Amygdala (tissue), 56 donors: ENCODE measurements at regions not wholly inside any gene's neighbourhood (a gene's known extent, or its start where the extent isn't known, plus 50 kb on each side); places are given as distances from the start of the nearest gene placed in this dataset.
"Not testable (repeated sequence)": the region's sequence is repeated elsewhere in the genome, so short reads cannot be mapped to it uniquely, and the experiment has no call there.

Experiments used
- DNase-seq, 56 donors: peaks; one replicate each; lab custom pipeline; 2025; lab: John Stamatoyannopoulos, UW

DNA sequence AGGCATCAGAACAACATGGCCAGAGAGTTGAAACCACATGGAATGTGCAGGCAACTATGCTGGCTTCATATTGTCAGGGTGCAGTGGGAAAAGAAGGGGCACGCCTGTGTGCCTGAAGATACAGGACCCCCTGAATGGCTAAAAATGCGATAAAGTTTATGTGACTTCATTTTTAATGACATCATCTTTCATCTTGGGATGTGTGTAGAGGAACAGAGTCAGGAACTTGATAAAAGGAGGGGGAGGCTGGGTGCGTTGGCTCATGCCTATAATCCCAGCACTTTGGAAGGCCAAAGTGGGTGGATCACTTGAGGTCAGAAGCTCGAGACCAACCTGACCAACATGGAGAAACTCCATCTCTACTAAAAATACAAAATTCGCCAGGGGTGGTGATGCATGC, 872.6 kb downstream of the TDRD15 start:
- DNase-seq = no peak

DNA sequence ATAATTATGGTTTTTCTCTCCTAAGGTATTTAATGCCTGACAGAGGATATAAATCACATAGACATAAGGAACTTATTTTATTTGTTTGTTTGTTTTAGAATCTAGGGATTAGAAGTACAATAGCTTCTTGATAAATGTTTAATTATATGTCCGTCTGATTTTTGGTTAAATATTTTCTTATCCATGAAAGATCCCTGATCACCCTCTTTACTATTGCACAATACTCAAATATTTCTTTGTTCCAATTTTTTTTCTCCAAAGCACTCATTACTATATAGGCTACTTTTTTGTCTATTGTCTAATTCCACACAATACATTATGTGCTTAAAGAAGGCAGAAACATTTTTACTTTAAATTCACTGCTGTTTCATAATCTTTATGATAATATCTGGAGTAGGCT, 875.8 kb downstream of the TDRD15 start:
- DNase-seq = no peak

DNA sequence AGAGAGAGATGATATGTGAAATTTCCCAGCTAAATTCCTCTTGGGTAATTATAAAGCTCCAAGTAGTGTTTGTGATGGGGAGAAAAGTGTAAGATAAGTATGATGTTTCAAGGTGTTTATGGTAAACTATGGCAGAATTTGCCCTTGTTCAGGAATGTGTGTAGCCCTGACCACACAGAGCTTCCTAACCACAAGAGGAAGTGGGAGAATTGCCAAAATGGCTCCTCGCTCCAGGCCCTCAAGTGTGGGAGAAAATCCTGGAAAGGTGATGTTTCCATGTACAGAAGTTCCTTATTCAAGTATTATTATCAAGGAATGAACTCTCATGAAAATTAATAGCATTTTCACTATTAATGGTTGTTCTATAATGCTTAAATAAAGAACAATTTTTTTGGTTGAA, 878.3 kb downstream of the TDRD15 start:
- DNase-seq = no peak

DNA sequence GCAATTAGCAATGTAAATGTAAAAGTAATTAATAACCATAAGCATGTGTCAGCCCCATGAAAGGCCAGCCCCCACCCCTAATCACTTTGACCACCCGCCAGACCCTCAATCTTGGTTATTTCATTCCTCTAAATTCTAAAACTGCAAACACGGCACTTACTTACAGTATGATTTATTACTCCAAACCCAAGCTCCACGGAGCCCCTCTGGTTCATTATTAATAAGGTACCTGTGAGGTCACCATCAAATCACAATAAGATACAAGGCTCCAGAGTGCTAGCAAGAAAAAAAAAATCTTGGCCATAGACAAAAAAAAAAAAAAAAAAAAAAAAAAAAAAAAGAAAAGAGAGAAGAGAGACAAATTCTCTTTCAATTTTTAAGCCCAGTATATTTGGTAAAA, 879.5 kb downstream of the TDRD15 start:
- no peak for DNase-seq

DNA sequence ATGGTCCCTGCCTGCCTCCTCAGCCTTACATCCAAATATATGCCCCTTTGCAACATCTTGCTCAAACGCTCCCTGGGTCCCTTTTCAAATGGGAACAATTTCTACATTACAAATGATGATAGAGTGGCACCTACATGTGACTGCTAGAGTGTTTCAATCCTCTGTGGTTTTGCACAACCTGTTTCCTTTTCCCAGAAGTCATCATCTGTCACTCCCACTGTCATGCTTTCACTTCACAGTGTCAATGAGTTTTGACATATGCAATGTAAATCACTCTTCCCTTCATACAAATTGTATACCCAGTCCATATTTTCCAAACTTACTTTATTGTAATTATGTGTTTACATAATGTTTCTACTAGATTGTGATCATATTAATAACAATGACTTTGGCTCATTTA, 887.3 kb downstream of the TDRD15 start:
- DNase-seq = no peak

DNA sequence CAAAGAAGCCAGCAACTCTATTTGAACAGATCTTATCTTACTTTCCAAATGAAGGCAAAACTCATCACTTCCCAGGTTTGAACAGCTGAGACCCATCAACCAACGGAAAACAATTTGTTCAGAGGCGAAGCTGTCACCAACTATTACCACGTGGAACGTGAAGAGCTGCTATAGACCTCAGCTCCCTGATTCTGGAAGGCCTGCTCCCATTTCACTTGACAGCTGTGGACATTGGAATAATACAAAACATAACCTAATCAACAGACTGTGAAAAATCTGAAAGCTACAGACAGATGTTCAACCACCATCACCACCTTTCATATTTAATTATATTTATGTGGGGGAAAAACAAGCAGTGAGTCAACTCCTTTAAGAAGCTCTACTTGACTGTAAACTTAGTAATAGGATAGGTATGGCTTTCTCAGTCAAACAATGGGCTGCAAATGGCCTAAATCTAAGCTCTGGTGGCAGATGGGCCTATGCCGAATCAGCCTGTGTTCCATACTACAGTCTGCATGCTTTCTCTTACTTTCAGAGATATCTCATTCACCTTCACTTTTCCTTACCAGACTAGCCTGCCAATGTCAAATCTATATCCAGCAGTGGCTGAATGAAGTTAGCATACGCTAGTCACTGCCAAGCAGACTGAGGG, 896.4 kb downstream of the TDRD15 start:
- DNase-seq = no peak

DNA sequence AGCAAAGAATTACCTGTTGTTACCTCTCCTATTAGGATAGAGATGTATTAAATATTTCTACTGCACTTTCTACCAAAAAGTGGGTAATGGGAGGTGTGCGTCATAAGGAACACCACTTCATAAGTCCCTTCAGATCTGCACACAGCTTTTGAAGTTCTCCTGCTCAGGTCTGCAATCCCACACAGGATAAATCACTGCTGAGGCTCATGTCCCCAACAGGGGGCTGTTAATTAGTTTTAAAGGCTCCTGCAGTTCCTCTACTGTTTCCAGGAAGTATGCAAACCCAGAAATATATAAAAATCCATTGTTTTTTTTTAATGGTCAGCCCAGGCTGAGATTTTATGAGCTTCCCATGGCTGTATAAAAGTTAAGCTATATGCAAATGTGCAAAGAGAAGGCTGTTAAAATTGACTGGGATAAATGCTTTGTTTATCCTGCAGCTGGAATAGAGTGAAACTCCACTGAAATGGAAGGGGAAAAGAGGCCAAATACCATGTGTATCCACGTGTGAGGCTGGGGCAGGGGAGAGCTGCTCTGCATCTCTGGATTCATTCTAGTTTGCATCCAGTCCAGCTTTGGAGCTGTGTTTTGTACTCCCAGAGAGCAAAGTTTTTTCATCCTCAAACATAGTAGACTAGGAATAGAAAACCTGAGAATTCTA, 903.7 kb downstream of the TDRD15 start:
- DNase-seq = no peak

DNA sequence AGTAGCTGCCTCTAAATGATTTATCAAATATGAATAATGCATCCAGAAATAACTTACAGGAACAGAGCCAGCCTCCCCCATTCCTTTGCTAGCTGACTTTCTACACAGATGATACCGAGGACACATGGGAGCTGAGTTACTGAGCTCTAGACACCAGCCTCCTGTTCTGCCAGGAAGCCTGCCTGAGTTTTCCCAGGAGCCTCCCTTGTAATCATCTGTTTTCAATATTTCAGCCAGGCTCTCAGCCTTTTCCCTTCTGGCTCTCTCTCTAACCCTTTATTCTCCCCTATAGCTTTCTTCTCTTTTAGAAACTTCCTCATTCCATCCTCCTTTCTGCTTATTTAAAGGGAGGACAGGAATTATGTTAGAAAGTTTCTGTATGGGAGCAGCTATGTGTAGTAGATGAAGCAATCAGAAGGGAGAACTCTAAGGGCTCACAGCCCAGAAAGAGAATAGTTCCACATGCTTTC, 911.6 kb downstream of the TDRD15 start:
- peak in 1 of 56 donors; percentile 11 for DNase-seq

DNA sequence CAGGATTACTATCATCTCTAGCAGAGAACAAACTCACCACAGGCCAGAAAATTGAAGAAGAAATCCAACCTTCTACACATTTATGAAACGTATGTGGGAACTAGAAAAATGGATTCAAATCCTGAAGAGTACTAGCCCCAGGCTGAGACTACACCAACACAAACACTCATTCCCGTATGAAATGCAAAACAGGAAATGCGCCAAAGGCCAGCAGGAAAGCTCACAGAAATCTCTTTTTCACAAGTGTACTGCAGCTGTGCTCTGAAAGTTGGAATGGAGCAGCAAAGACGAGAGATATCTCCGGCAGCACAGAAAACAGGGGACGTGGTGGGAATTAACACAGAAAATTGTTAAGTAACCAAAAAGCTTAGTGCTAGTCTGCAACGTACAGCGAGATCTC, 913.5 kb downstream of the TDRD15 start:
- DNase-seq = peak in 12 of 56 donors; percentile 0 to 54 (median 8)

DNA sequence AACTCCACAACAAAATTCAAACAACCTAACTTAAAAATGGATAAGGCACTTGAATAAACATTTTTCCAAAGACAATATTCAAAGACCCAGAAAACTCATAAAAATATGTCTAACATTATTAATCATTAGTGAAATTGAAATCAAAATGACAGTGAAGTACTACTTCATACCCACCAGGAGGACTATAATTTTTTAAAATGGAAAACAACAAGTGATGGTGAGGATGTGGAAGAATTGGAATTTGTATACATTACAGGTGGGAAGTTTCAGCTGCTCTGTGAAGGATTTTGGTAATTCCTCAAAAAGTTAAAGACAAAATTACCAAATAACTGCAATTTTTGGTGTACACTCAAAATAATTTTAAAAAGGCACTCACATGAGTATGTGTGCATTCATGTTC, 920.0 kb downstream of the TDRD15 start:
- DNase-seq = no peak

DNA sequence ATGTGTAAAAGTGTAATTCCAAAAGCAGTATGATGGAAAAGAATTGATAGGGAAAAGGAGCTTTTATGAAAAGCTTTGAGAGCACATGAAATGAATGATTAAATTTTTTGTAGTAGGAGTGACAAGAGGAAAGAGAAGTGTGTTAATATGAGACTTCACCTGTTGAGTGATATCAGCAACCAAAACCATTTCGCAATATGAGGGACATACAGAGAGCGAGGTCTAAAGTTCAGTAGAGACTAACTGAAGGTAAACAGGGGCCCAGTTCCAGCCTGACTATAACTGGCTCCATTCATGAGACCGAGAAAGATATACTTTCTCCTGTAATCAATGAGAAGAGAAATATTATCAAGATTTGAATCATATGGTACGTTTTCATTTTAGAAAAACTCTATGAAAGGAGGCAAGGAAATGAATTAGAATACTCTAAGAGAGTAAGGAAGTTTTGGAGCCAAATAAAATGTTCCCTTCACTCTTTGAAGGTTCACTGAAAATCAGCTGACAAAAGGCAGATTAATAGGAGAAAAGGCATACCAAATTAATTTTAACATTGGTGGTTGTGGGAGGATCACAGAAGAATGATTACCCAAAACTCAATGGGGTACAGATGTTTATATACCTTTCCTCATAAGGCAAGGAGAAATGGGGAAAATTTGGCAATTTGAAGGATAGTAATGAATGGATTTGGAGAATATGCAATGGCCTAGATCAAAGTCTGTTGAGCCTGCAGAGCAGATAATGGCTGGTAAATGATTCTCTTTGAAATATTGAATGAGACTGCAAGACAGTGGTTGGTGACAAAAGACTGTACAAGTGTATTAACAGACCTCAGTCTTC, 932.2 kb downstream of the TDRD15 start:
- DNase-seq = no peak

DNA sequence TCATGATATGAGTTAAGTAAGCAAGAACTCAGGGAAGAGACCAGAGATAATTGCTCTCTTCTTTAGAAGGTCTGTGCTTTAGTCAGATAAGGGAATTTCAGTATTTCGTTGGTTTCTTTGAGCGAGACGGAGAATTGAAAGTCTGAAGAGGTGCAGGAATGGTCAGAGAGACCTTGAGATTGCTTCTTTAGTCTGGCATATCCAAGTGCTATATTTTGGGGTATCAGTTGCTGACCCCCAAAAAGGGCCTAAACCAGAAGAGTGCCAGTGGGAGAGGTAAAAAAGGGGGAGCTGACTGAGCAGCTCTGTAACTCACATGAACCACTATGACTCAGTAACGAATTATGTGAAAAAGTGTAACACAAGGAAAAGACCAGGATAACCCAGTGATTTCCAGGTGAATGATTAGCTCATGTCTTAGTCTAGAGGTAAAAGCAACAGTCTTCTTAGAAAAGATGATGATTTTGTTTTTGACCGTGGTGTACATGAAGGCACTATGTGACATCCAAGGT, 932.9 kb downstream of the TDRD15 start:
- no peak for DNase-seq

DNA sequence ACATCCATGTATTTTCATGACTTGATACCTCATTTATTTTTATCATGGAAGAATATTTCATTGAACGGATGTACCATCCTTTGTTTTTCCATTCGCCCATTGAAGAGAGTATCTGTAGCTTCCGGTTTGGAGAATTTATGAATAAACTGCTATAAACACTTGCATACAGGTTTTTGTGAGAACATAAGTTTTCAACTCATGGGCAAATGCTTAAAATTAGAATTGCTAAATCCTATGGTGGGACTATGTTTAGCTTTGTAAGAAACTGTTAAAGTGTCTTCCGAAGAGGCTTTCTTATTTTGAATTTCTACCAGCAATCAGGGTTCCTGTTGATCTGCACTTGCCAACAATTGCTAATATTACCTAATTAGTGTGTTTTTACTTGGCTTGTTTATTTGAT, 938.9 kb downstream of the TDRD15 start:
- no peak for DNase-seq

DNA sequence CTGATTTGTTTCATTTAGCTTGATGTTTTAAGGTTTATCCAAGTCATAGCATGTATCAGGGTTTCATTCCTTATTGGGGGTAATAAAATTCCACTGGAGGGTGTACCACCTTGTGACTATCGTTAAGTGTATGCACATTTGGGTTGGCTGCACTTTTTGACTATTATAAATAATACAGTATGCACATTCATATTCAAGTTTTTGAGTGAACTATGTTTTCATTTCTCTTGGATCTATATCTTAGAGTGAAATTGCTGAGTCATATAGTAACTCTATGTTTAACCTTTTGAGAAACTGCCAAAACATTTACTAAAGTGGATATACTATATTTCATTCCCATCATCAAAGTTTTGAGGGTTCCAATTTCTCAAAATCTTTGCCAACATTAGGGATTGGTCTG, 952.7 kb downstream of the TDRD15 start:
- DNase-seq = no peak

DNA sequence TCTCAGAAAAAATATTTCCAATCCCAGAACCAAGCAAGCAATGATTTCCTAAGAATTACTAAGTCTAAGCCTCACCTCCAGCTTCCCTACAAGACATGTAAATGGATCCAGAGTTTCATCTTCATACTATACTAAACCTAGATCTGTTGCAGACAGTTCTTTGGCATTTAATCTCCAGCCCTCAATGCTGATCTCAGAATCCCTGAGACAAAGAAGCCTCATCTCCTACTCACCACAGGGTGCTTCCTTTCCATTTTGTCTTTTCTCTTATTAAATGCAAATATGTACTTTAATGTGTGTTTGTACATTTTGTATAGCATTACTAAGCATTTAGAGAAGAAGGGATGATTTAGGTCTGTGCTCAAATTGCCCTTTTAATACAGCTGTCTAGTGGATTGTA, 954.9 kb downstream of the TDRD15 start:
- DNase-seq = no peak

DNA sequence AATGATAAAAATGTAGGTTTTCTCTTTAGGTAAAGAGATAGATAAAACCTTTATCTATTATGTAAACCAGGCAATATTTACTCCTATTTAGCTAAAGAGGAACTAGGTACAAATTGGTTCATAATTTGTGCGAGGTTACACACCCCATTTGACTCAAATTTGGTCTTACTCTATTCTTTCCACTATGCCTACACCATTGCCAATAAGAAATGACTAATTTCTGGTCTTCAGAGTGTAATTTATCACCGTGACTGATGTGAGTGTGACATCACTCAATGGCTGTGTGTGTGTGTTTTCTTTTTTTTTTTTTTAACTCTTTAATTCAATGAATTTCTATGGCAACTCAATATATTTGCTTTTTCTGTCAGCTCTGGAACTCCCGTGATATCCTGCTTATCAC, 955.8 kb downstream of the TDRD15 start:
- no peak for DNase-seq

DNA sequence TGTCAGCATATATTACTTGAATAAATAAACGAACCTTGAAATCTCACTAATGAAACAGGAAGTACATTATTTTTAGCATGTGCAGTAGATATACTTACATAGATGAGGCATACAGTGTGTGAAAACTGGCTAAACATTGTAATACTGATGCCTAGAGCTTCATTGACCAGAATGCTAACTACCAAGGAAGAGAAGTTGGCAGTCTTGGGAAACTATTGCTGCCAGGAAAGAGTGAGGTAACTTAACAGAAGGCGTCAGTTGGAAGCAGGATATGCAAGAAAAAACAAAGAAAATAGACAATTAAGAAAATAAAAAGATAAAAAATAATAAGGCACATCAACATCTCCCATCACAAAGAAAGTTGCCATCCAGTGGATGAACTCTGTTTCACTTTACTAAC, 963.0 kb downstream of the TDRD15 start:
- DNase-seq = peak in 3 of 56 donors; percentile 0 to 1 (median 1)

DNA sequence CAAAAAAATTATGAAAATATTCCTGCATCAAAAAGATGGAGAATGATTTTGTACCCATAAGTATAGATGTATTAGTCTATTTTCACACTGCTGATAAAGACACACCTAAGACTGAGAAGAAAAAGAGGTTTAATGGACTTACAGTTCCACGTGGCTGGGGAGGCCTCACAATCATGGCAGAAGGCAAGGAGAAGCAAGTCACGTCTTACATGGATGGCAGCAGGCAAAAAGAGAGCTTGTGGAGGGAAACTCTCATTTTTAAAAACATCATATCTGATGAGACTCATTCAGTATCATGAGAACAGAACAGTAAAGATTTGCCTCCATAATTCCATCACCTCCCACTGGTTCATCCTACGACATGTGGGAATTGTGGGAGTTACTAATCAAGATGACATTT, 979.8 kb downstream of the TDRD15 start:
- not testable (repeated sequence) for DNase-seq

DNA sequence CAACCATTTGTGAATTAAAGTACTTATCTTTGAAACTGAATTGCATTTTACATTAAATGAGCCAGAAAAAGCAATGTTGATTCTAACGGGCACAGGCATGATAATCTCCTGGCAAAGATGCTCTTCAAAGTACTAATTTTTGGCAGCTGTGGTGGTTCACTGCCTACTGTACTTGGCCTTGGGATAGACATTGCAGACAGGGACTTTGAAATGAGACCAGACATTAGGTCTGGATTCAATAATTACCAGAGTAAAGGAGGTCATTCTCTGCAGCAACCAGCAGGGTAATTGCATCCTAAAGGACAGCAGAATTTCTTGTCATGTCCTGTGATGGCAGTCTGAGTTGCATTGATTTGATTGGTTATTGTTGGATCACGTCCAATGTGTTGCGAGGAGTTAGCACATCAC, 986.5 kb downstream of the TDRD15 start:
- no peak for DNase-seq

DNA sequence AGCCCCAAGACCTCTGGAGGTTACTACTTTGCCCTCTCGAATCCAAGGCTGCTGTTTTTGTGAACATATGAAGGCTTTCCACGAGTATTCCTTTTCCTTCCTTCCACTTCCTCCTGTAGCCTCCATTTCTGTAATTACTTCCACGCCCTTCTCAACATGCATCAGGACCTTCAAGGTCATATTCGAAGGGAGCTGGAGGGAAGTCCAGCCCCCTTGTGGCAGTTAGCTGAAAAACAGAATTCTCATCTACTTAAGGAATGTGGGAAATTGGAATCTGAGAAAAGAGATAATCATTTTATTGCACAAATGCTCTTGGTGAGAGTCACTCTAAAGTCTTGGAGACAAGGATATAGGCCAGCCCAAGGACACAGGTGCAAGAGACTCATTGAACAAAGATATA, 1000.2 kb downstream of the TDRD15 start:
- no peak for DNase-seq

DNA sequence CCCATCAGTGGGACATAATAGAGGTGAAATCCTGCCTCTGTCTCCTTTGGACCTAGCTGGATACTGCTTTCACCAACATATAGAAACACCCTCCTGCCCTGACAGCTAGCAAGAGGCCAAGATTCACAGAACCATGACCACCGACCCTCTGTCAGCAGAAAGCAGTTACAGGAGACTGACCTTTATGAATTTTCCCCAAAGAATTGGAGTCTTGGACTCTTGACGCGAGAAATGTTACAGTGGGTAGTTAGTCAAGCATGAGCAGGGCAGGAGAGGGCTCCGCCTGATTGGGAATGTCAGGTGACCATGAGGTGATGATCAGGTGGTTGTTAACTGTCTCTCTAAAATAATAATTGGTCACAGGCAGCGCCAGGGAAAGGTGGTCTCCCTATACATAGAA, 1002.3 kb downstream of the TDRD15 start:
- no peak for DNase-seq
